K562 (cell line): ENCODE measurements at regions not wholly inside any gene's neighbourhood (a gene's known extent, or its start where the extent isn't known, plus 50 kb on each side); places are given as distances from the start of the nearest gene placed in this dataset.

Experiments
- GABPA ChIP-seq: fragments of 200-800 bp; sonication (Bioruptor generic); conservative IDR thresholded peaks from 2 replicates; pipeline ENCODE4 v1.6.1; 2016; ENCODE audit warnings: low read depth, missing genetic modification characterization, missing compliant biosample characterization
- HDAC2 ChIP-seq: fragments of 450-650 bp; IDR thresholded peaks from 2 replicates; pipeline ENCODE4 v1.6.1; 2016; ENCODE audit warnings: mild to moderate bottlenecking
- MEIS2 ChIP-seq: fragments of 450-650 bp; IDR thresholded peaks from 2 replicates; pipeline ENCODE4 v1.6.1; 2014; ENCODE audit warnings: mild to moderate bottlenecking; ENCODE audit not compliant: partially characterized antibody
- POLR2A ChIP-seq: fragments of 450-650 bp; conservative IDR thresholded peaks from 2 replicates; pipeline ENCODE4 v1.6.1; 2016
- SIN3A ChIP-seq, 2 experiments: fragments of 150-350 bp in 1 of 2; IDR thresholded peaks; 2 replicates each; pipeline ENCODE4 v1.6.1; 2011 to 2016; ENCODE audit warnings: borderline replicate concordance in 2 of 2, low read depth in 2 of 2, low read length in 2 of 2, mild to moderate bottlenecking in 2 of 2, moderate library complexity in 2 of 2; ENCODE audit not compliant: control insufficient read depth in 1 of 2
- TCF7L2 ChIP-seq: fragments of 150-350 bp; IDR thresholded peaks from 2 replicates; pipeline ENCODE4 v1.6.1; 2016; ENCODE audit warnings: low read depth, mild to moderate bottlenecking, low read length, moderate library complexity
- U2AF2 ChIP-seq: fragments of 200-400 bp; formaldehyde crosslinking; optimal IDR thresholded peaks from 2 replicates; pipeline ENCODE3; 2017; ENCODE audit warnings: low read depth, mild to moderate bottlenecking, low read length
- ZNF239 ChIP-seq: fragments of 250-450 bp; sonication (Bioruptor Pico); IDR thresholded peaks from 2 replicates; pipeline ENCODE4 v1.4.0; 2020; ENCODE audit warnings: mild to moderate bottlenecking
- ZNF24 ChIP-seq: fragments of 450-650 bp; IDR thresholded peaks from 2 replicates; pipeline ENCODE4 v1.6.1; 2016
- ZNF589 ChIP-seq: fragments of 200-800 bp; sonication (Bioruptor generic); IDR thresholded peaks from 2 replicates; pipeline ENCODE4 v1.6.1; 2016; ENCODE audit warnings: low read depth, missing genetic modification characterization, missing compliant biosample characterization
- ZNF717 ChIP-seq: fragments of 250-450 bp; sonication (Bioruptor Pico); IDR thresholded peaks from 2 replicates; pipeline ENCODE4 v1.5.0; 2021
- TF ChIP-seq, protein P1 (sequence below): fragments of 250-450 bp; sonication (Bioruptor Pico); IDR thresholded peaks from 2 replicates; pipeline ENCODE4 v1.5.0; 2021; ENCODE audit warnings: mild to moderate bottlenecking, moderate library complexity
- TF ChIP-seq, protein P2 (sequence below): sonication (generic); formaldehyde crosslinking; IDR thresholded peaks from 2 replicates; pipeline ENCODE4 v1.8.0; 2022; ENCODE audit warnings: missing genetic modification reagents, mild to moderate bottlenecking, borderline replicate concordance

DNA sequence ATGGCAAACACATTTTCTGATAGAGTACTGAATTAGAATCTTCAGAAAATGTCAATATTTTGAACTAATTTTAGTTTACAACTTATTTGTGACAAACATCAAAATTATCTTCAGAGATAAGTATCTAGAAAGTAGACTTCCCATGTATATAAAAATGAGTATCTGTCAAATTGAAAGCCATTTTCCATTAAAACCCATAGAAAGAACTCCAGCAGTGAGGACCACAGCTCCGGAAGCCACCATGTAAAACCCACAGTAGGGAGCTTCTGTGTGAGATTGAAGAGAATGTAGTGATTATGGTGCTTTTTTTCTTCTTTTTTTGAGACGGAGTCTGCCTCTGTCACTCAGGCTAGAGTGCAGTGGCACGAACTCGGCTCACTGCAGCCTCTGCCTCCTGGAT, 687.0 kb downstream of the TYW1 start:
- TF ChIP-seq ZNF717 (CRISPR knock-in tag) (no peak), MEIS2 (no peak), GABPA (tag) (no peak), TCF7L2 (no peak), HDAC2 (no peak), POLR2A (no peak), ZNF239 (CRISPR knock-in tag) (no peak), ZNF589 (no peak), U2AF2 (no peak), ZNF24 (no peak), SIN3A (IDR thresholded peaks at IDR 0.05; ENCODE audit: borderline replicate concordance in 2 of 2, control insufficient read depth in 1 of 2, low read depth in 2 of 2, low read length in 2 of 2) (no peak)
- TF ChIP-seq, protein P1, sequence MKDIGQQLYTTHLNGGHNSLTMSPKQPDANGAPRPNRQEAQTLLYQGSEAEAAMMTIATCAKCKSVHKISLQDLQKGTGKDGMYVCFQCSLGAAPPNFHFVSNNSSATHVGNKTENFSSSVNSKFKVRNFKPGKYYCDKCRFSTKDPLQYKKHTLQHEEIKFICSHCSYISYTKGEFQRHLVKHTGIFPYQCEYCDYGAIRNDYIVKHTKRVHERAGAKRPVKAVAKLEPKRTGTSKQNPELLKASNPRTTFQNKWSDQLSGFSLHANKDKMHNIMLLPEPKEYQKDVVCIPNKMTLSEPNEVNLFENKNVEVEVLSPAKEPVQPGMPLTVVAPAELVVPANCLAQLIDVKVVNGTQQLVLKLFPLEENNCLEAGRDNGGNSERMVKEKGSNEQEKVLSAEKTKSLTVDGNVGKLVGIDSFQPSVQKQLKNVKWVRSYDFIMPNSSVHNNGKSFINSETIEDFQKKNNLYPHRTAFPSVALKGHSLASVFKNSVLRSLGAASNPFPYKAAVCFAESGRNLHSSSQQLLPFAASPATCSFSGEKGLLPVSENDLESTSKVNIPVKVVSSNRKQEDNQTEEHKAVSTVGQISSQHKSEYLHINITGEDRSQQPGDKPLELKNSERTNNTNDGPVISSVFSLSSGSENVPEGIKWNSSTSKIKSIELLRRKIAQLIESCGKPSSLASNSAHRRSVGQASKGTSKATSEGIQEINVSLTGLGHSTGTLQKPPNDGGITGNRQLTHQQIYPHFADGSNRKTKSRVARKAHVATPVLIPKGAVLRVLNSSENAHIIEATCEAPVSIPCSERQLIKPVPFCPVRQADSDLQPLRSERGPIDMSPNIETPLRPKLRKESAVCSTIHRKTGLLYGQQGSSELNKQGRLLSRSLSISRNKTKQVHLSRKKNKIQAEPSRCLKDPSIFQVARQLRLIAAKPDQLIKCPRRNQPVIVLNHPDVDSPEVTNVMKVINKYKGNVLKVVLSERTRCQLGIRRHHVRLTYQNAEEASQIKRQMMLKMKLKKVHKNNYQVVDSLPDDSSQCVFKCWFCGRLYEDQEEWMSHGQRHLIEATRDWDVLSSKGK, result no peak
- TF ChIP-seq, protein P2, sequence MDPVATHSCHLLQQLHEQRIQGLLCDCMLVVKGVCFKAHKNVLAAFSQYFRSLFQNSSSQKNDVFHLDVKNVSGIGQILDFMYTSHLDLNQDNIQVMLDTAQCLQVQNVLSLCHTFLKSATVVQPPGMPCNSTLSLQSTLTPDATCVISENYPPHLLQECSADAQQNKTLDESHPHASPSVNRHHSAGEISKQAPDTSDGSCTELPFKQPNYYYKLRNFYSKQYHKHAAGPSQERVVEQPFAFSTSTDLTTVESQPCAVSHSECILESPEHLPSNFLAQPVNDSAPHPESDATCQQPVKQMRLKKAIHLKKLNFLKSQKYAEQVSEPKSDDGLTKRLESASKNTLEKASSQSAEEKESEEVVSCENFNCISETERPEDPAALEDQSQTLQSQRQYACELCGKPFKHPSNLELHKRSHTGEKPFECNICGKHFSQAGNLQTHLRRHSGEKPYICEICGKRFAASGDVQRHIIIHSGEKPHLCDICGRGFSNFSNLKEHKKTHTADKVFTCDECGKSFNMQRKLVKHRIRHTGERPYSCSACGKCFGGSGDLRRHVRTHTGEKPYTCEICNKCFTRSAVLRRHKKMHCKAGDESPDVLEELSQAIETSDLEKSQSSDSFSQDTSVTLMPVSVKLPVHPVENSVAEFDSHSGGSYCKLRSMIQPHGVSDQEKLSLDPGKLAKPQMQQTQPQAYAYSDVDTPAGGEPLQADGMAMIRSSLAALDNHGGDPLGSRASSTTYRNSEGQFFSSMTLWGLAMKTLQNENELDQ (CRISPR knock-in tag), result no peak
